GM04504 (cell line): ENCODE measurements at regions not wholly inside any gene's neighbourhood (a gene's known extent, or its start where the extent isn't known, plus 50 kb on each side); places are given as distances from the start of the nearest gene placed in this dataset.
"Not testable (repeated sequence)": the region's sequence is repeated elsewhere in the genome, so short reads cannot be mapped to it uniquely, and the experiment has no call there.

ENCODE experiments used
- DNase-seq: peaks from one replicate; pipeline ENCODE4 v3.0.0-alpha.2; 2012; ENCODE audit warnings: low read depth

GRCh38 chr3:165716592-165716991, 120.6 kb downstream of the BCHE start:
- no peak for DNase-seq

DNA sequence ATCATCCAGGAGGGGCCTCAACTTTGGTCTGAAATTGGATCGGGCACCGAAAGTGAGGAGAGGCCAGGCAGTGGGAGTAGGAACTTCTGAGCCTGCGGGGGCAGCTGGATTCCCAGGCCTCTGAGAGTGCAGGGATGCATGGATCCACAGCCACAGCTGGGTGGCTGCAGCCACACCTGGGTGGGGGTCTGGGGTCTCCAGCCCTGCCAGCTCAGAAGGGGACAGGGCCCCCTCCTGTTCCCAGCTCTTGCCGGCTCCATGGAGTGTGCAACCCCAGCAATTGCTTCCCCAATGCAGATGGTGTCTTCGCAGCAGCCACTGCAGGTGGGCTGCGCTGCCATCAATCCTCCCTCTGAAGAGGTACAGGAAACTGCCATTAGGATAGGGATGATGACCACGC, 123.7 kb downstream of the BCHE start:
- DNase-seq = no peak

DNA sequence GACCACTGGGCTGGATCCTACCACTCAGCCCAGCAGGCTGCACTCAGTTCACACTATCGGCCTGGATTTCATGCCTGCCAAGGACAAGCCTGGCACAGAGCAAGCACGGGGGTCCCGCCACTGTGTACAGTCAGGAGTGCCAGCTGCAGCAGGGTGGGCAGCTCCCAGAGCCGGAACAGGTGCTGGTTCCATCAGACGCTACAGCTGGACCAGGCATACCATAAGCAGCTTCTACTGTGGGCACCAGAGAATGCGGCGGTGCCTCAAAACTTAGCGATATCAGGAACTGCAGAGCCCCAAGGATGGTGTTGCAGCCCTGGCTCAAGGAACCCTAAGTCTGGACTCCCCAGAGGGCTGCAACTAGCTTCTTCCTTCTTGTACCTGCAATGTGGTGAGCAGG, 124.8 kb downstream of the BCHE start:
- no peak for DNase-seq

GRCh38 chr3:165697910-165698309, 139.3 kb downstream of the BCHE start:
- no peak for DNase-seq

DNA sequence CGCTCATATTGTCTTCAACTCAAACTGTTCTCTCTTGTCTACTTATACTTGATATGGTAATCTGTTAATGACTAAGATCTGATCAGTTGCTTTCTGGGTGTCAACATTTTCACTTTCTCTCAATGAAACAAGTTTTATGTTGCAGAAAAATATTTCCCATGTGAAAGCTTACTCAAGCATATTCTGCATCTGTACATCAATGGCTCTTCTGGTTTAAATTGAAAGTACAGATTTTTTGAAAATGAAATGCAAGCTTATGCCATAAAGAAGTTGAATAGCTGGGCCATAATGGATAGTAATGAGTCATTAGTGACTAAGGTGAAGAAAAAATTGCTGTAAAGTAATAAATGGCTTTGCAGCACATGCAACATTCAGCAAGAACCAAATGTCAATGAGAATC, 140.7 kb downstream of the BCHE start:
- no peak for DNase-seq

GRCh38 chr3:165683947-165684346, 153.3 kb downstream of the BCHE start:
- no peak for DNase-seq

- DNase-seq = no peak
Measured at GRCh38 chr3:165682734-165683133, 154.5 kb downstream of the BCHE start.

DNA sequence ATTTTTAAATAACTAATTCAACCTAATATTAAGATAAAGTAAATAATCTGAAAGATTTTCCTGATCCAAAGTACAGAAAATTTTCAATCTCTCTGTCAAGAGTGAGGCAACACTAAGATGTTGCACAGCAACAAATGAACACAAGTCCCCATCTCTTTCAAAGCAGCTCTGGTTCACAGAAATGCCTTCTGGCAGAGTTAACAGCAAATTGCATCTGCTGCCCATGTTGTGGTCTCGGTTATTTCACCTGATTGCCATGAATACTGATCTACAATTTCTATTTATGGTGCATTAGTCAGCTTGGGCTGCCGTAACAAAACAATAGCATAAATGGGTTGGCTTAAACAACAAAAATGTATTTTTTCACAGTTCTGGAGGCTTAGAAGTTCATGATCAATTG, 167.3 kb downstream of the BCHE start:
- DNase-seq = no peak

GRCh38 chr3:165669504-165669903, 167.7 kb downstream of the BCHE start:
- DNase-seq = no peak

DNA sequence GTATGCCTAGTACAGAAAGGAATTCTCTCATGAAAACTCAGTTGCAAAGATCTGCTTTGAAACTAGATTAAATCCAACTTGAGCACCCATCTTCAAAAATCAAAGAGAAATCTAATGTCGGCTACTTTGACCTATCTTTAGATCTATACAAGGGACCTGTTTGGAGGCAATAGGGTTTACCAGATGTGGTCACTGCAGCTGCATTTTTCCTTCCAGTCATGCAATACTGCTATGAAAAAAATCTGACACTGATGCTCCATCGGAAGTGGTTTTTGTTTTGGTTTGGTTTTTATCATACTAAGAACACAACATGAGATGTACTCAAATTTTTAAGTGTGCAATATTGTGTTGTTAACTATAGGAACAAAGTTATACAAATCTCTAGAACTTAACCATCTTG, 169.5 kb downstream of the BCHE start:
- DNase-seq = no peak

DNA sequence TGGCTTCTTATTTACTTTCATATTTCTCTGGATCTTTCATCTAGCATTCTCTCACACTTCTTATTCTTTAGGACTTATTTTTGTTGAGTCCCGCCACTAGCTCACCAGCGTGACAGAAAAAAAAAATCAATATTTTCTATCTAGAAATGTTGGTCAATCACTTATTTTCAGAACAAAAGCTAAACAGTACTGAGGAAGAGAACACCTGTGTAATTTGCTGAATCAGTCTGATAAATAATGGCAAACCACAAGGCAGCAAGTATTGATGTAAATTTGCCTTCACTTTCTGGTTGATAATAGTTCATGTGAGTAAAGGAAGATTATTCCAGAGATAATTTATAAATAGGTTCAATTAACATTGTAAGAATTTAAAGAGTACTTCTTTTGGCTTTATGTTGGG, 179.2 kb downstream of the BCHE start:
- no peak for DNase-seq

GRCh38 chr3:165653130-165653778, 184.0 kb downstream of the BCHE start:
- no peak for DNase-seq

DNA sequence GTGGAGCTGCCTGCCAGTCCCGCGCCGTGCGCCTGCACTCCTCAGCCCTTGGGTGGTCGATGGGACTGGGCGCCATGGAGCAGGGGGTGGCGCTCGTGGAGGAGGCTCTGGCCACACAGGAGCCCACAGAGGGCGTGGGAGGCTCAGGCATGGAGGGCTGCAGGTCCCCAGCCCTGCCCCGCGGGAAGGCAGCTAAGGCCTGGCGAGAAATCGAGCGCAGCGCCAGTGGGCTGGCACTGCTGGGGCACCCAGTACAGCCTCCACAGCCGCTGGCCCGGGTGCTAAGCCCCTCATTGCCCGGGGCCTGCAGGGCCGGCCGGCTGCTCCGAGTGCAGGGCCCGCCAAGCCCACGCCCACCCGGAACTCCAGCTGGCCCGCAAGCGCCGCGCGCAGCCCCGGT, 187.9 kb downstream of the BCHE start:
- DNase-seq = not testable (repeated sequence)

- no peak for DNase-seq
Measured at GRCh38 chr3:165645191-165645590, 192.0 kb downstream of the BCHE start.

DNA sequence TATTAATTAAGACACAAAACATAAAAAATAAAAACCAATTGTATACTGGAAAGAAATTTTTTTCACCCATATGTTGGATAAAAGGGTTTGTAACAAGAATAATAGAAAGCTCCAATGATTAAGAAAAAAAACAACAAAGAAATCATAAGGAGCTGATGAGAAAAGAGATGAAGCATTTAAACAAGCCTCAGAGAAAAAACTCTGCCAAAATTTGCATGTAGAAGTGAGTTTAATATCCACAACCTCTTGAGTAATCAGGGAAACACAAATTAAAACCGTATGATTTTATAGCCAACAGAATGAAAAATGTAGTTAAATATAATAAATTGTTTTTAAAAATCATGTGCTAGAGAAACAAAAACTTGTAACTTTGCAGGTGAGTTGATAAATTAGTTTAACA, 192.9 kb downstream of the BCHE start:
- no peak for DNase-seq

DNA sequence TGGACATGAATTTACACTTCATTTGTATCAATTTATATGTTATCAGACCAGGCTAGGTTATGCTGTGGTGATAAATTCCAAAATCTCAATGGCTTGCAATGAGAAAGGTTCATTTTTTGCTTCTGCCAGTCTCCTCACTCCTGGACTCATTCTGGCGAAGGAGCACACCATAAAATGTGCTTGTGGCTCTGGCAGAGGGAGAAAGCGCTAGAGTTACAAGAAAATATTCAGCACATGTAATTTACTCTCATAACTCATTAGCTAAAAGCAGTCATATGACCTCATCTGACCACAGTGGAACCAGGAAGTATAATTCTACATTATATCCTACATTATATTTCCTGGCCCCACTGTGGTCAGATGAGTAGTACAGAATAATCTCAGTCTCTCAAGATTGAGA, 193.8 kb downstream of the BCHE start:
- DNase-seq = peak; percentile 3

GRCh38 chr3:165642761-165643420, 194.3 kb downstream of the BCHE start:
- peak; percentile 83 for DNase-seq

DNA sequence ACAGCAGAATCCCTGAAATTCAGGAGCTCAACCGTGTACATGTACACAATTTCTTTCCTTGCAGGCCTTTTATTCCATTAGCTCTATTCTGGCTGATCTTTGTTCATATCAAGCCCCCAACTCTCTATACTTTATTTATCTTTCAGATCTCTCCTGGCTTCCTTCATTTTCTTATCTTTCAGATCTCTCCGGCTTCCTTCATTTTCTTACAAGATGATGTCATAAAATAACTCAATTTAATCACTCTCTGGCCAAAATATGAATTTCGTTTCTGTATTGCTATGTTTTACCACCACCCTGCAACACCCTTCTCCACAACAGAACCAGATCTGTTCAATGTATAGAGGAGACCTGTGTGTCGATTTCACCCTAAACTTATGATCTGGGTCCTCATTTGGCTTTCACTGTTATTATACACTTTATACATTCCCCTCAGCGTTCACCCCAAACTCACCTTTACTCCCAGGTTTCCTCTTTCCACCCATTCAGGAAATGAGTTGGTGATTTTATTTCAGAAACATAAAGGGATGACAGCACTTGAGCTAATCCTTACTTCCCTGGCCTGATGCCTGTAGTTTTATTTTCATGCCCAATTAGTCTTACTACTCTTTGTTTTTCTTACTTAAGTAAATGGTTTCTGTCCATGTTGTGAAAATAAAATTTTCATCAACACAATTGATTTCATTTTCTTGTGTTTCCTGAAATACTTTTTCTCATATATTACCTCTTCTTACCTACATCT, 195.5 kb downstream of the BCHE start:
- no peak for DNase-seq

- no peak for DNase-seq
Measured at GRCh38 chr3:165640970-165641369, 196.3 kb downstream of the BCHE start.

GRCh38 chr3:165640031-165640430, 197.2 kb downstream of the BCHE start:
- DNase-seq = no peak

DNA sequence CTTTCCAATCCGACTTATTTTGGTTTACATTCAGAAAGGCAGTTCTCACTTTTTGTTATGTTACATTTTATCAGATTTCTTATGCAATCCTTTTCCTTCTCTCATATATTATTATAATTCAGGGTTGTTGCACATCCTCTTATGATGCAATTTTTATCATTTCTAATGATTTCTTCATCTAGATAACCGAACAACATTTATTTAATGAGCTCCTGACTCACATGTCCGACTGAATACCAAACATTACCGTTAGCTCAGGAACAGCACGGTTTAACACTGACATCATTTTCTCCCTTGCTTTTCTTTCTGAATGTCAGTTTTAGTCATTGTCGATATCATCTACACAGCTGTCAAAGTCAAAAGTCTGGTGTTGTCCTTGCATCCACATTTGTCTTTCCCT, 199.2 kb downstream of the BCHE start:
- no peak for DNase-seq

GRCh38 chr3:165636684-165637015, 200.6 kb downstream of the BCHE start:
- no peak for DNase-seq
